Mucosa of stomach (tissue), 1 donor: ENCODE measurements at regions not wholly inside any gene's neighbourhood (a gene's known extent, or its start where the extent isn't known, plus 50 kb on each side); places are given as distances from the start of the nearest gene placed in this dataset.

Experiments
- H3K27me3 ChIP-seq: one replicate; pipeline ENCODE4 v1.7.0; 2013; ENCODE audit warnings: mild to moderate bottlenecking, low read length; ENCODE audit not compliant: control insufficient read depth, insufficient read depth
- H3K36me3 ChIP-seq: one replicate; pipeline ENCODE4 v1.7.0; 2013; ENCODE audit warnings: low read length; ENCODE audit not compliant: control insufficient read depth, insufficient read depth
- H3K4me1 ChIP-seq: one replicate; pipeline ENCODE4 v1.7.0; 2013; ENCODE audit warnings: mild to moderate bottlenecking, low read length; ENCODE audit not compliant: control insufficient read depth, insufficient read depth
- H3K4me3 ChIP-seq: one replicate; pipeline ENCODE4 v1.7.0; 2013; ENCODE audit warnings: low read length
- H3K9ac ChIP-seq: one replicate; pipeline ENCODE4 v1.7.0; 2013; ENCODE audit warnings: mild to moderate bottlenecking, low read length, moderate library complexity
- H3K9me3 ChIP-seq: one replicate; pipeline ENCODE4 v1.7.0; 2013; ENCODE audit warnings: mild to moderate bottlenecking, low read length, moderate library complexity; ENCODE audit not compliant: control insufficient read depth
- donor health status: Pancreatic carcinoma.

- H3K27me3 ChIP-seq, result no peaks in the 10 kb centered on the region
- H3K36me3 ChIP-seq, result no peaks in the 10 kb centered on the region
- H3K9me3 ChIP-seq, result no peaks in the 10 kb centered on the region
- no peak overlapping the region for H3K9ac ChIP-seq
- no peaks in the 10 kb centered on the region for H3K4me1 ChIP-seq
- no peak overlapping the region for H3K4me3 ChIP-seq
Observed at GRCh38 chr2:8215982-8216381, 465.9 kb upstream of the ID2 start.

GRCh38 chr2:8216397-8216796, 465.5 kb upstream of the ID2 start:
- H3K4me3 ChIP-seq, result no peak overlapping the region
- H3K36me3 ChIP-seq, result no peaks in the 10 kb centered on the region
- no peaks in the 10 kb centered on the region for H3K27me3 ChIP-seq
- no peaks in the 10 kb centered on the region for H3K9me3 ChIP-seq
- H3K4me1 ChIP-seq, result no peaks in the 10 kb centered on the region
- H3K9ac ChIP-seq, result no peak overlapping the region

- H3K9ac ChIP-seq, result no peak overlapping the region
- no peaks in the 10 kb centered on the region for H3K4me1 ChIP-seq
- H3K36me3 ChIP-seq, result no peaks in the 10 kb centered on the region
- no peaks in the 10 kb centered on the region for H3K27me3 ChIP-seq
- H3K4me3 ChIP-seq, result no peak overlapping the region
- H3K9me3 ChIP-seq, result no peaks in the 10 kb centered on the region
Observed at GRCh38 chr2:8217468-8218030, 464.3 kb upstream of the ID2 start.

- H3K9ac ChIP-seq, result no peak overlapping the region
- no peaks in the 10 kb centered on the region for H3K36me3 ChIP-seq
- H3K4me3 ChIP-seq, result no peak overlapping the region
- H3K9me3 ChIP-seq, result no peaks in the 10 kb centered on the region
- H3K27me3 ChIP-seq, result no peaks in the 10 kb centered on the region
- H3K4me1 ChIP-seq, result no peaks in the 10 kb centered on the region
Observed at GRCh38 chr2:8219096-8219495, 462.8 kb upstream of the ID2 start.

GRCh38 chr2:8219631-8220355, 462.1 kb upstream of the ID2 start:
- H3K4me1 ChIP-seq, result no peaks in the 10 kb centered on the region

GRCh38 chr2:8222979-8223694, 458.7 kb upstream of the ID2 start:
- Histone ChIP-seq H3K9ac (no peak overlapping the region), H3K4me1 (no peaks in the 10 kb centered on the region), H3K36me3 (no peaks in the 10 kb centered on the region), H3K9me3 (no peaks in the 10 kb centered on the region), H3K4me3 (no peak overlapping the region), H3K27me3 (no peaks in the 10 kb centered on the region)

More at GRCh38 chr2:8219631-8220355, 462.1 kb upstream of the ID2 start:
- Histone ChIP-seq H3K27me3 (no peaks in the 10 kb centered on the region), H3K4me3 (no peak overlapping the region), H3K9ac (no peak overlapping the region), H3K9me3 (no peaks in the 10 kb centered on the region), H3K36me3 (no peaks in the 10 kb centered on the region)

- no peaks in the 10 kb centered on the region for H3K36me3 ChIP-seq
- no peaks in the 10 kb centered on the region for H3K27me3 ChIP-seq
- no peaks in the 10 kb centered on the region for H3K4me1 ChIP-seq
- no peak overlapping the region for H3K4me3 ChIP-seq
- no peaks in the 10 kb centered on the region for H3K9me3 ChIP-seq
- no peak overlapping the region for H3K9ac ChIP-seq
Observed at GRCh38 chr2:8223695-8224346, 458.0 kb upstream of the ID2 start.

GRCh38 chr2:8224347-8225190, 457.3 kb upstream of the ID2 start:
- no peaks in the 10 kb centered on the region for H3K9me3 ChIP-seq
- H3K4me3 ChIP-seq, result no peak overlapping the region
- H3K27me3 ChIP-seq, result no peaks in the 10 kb centered on the region
- no peaks in the 10 kb centered on the region for H3K4me1 ChIP-seq
- H3K9ac ChIP-seq, result no peak overlapping the region
- no peaks in the 10 kb centered on the region for H3K36me3 ChIP-seq

- no peaks in the 10 kb centered on the region for H3K27me3 ChIP-seq
- H3K4me1 ChIP-seq, result no peaks in the 10 kb centered on the region
- no peak overlapping the region for H3K4me3 ChIP-seq
- H3K9ac ChIP-seq, result no peak overlapping the region
- no peaks in the 10 kb centered on the region for H3K36me3 ChIP-seq
- H3K9me3 ChIP-seq, result no peaks in the 10 kb centered on the region
Observed at GRCh38 chr2:8225266-8225665, 456.6 kb upstream of the ID2 start.

GRCh38 chr2:8225798-8226197, 456.1 kb upstream of the ID2 start:
- Histone ChIP-seq H3K9ac (no peak overlapping the region), H3K27me3 (no peaks in the 10 kb centered on the region), H3K4me3 (no peak overlapping the region), H3K4me1 (no peaks in the 10 kb centered on the region), H3K9me3 (no peaks in the 10 kb centered on the region), H3K36me3 (no peaks in the 10 kb centered on the region)

- no peak overlapping the region for H3K9ac ChIP-seq
- H3K27me3 ChIP-seq, result no peaks in the 10 kb centered on the region
- H3K4me1 ChIP-seq, result no peaks in the 10 kb centered on the region
- H3K36me3 ChIP-seq, result no peaks in the 10 kb centered on the region
- no peak overlapping the region for H3K4me3 ChIP-seq
- no peaks in the 10 kb centered on the region for H3K9me3 ChIP-seq
Observed at GRCh38 chr2:8229546-8229986, 452.3 kb upstream of the ID2 start.
